PC-3 (cell line): ENCODE measurements at regions not wholly inside any gene's neighbourhood (a gene's known extent, or its start where the extent isn't known, plus 50 kb on each side); places are given as distances from the start of the nearest gene placed in this dataset.

ENCODE experiments used
- ATAC-seq: fragments of 200-7000 bp; cut with Tn5 transposase; 2 replicates; pipeline ENCODE4 v1.9.1; 2020; ENCODE audit warnings: mild to moderate bottlenecking, moderate library complexity
- BruUV-seq: library from RNA; stranded (reverse); fragments of 400-500 nt; replicated peaks from 2 replicates; lab custom pipeline; 2021; lab: Mats Ljungman, UMichigan
- CTCF ChIA-PET: fragments of 300-600 bp; sonication (Branson Sonifier 250); formaldehyde crosslinking; loops from one replicate; lab custom pipeline; 2022; ENCODE audit warnings: antibody characterized with exemption; lab: Charles Lee
- POLR2A ChIA-PET: fragments of 300-600 bp; sonication (Branson Sonifier 250); formaldehyde crosslinking; loops from one replicate; lab custom pipeline; 2022; ENCODE audit warnings: antibody characterized with exemption; ENCODE audit not compliant: unreplicated experiment; lab: Charles Lee
- DNase-seq: peaks from one replicate; pipeline ENCODE4 v3.0.0-alpha.2; 2015
- H2AFZ ChIP-seq: fragments of 300-600 bp; sonication (generic); 2 replicates; pipeline ENCODE4 v1.6.0; 2016; ENCODE audit warnings: antibody characterized with exemption, low read length
- H3F3A ChIP-seq: fragments of 300-600 bp; sonication (generic); one replicate; pipeline ENCODE4 v1.6.0; 2017; ENCODE audit warnings: antibody characterized with exemption, low read length, control low read depth, mild to moderate bottlenecking; ENCODE audit not compliant: unreplicated experiment
- H3K27ac ChIP-seq: fragments of 300-600 bp; sonication (generic); 2 replicates; pipeline ENCODE4 v1.5.1; 2016; ENCODE audit warnings: mild to moderate bottlenecking, low read length
- H3K27me3 ChIP-seq: fragments of 300-600 bp; sonication (generic); 2 replicates; pipeline ENCODE4 v1.6.1; 2016; ENCODE audit warnings: low read length, mixed read lengths
- H3K36me3 ChIP-seq: fragments of 300-600 bp; sonication (generic); 2 replicates; pipeline ENCODE4 v1.6.1; 2016; ENCODE audit warnings: low read depth, mixed run types, low read length, mixed read lengths
- H3K4me1 ChIP-seq: fragments of 300-600 bp; sonication (generic); 2 replicates; pipeline ENCODE4 v1.5.1; 2016; ENCODE audit warnings: low read length; ENCODE audit not compliant: insufficient read depth
- H3K4me2 ChIP-seq: fragments of 300-600 bp; sonication (generic); 2 replicates; pipeline ENCODE4 v1.6.0; 2016; ENCODE audit warnings: low read length
- H3K4me3 ChIP-seq: fragments of 300-600 bp; sonication (generic); 2 replicates; pipeline ENCODE4 v1.5.1; 2016; ENCODE audit warnings: mild to moderate bottlenecking, low read length, mixed read lengths
- H3K79me2 ChIP-seq: fragments of 300-600 bp; sonication (generic); 2 replicates; pipeline ENCODE4 v1.6.1; 2017; ENCODE audit warnings: low read length, mixed read lengths
- H3K9ac ChIP-seq: fragments of 300-600 bp; sonication (generic); 2 replicates; pipeline ENCODE4 v1.6.0; 2016; ENCODE audit warnings: mild to moderate bottlenecking, low read length
- H3K9me2 ChIP-seq: fragments of 300-600 bp; sonication (generic); replicated peaks from 2 replicates; pipeline ENCODE4 v1.6.1; 2016; ENCODE audit warnings: mixed run types, low read length, mixed read lengths
- H3K9me3 ChIP-seq: fragments of 300-600 bp; sonication (generic); 2 replicates; pipeline ENCODE4 v1.6.1; 2016; ENCODE audit warnings: low read length, mixed read lengths
- H4K20me1 ChIP-seq: fragments of 300-600 bp; sonication (generic); 2 replicates; pipeline ENCODE4 v1.6.1; 2016; ENCODE audit warnings: low read length, mixed read lengths
- EZH2 ChIP-seq: fragments of 300-600 bp; sonication (generic); IDR thresholded peaks from one replicate; pipeline ENCODE4 v1.6.1; 2017; ENCODE audit warnings: antibody characterized with exemption, mild to moderate bottlenecking, low read length; ENCODE audit not compliant: unreplicated experiment
- EZH2phosphoT487 ChIP-seq: fragments of 300-600 bp; sonication (generic); IDR thresholded peaks from 2 replicates; pipeline ENCODE4 v1.6.1; 2018; ENCODE audit warnings: mild to moderate bottlenecking, antibody characterized with exemption, low read length, borderline replicate concordance
- intact Hi-C: fragments of 100-400 bp; cut with micrococcal nuclease; formaldehyde crosslinking; loops from 2 replicates; pipeline ENCODE4 v1.9.0; 2023
- TF ChIP-seq, protein P1 (sequence below): fragments of 300-600 bp; sonication (generic); conservative IDR thresholded peaks from 2 replicates; pipeline ENCODE4 v1.5.1; 2017; ENCODE audit warnings: antibody characterized with exemption, low read depth, mild to moderate bottlenecking, low read length

- no peaks in the 10 kb centered on the region for H3K27me3 ChIP-seq
- no peak overlapping the region for H3K4me2 ChIP-seq
- H3F3A ChIP-seq: no peaks in the 10 kb centered on the region
- H2AFZ ChIP-seq: no peak overlapping the region
- no peak overlapping the region for H3K27ac ChIP-seq
- POLR2A ChIA-PET: no interaction called here
- H3K36me3 ChIP-seq: no peaks in the 10 kb centered on the region
- no peaks in the 10 kb centered on the region for H3K9me2 ChIP-seq
- BruUV-seq: no TSS peak
- intact Hi-C loops: no loop called here
- CTCF ChIA-PET: no interaction called here
- H3K4me3 ChIP-seq: no peak overlapping the region
- no peak overlapping the region for H3K9ac ChIP-seq
- DNase-seq: no peak
- no peaks in the 10 kb centered on the region for H3K9me3 ChIP-seq
- H4K20me1 ChIP-seq: no peaks in the 10 kb centered on the region
- ATAC-seq: no peak
- H3K4me1 ChIP-seq: no peaks in the 10 kb centered on the region
- H3K79me2 ChIP-seq: no peaks in the 10 kb centered on the region
- TF ChIP-seq, protein P1, sequence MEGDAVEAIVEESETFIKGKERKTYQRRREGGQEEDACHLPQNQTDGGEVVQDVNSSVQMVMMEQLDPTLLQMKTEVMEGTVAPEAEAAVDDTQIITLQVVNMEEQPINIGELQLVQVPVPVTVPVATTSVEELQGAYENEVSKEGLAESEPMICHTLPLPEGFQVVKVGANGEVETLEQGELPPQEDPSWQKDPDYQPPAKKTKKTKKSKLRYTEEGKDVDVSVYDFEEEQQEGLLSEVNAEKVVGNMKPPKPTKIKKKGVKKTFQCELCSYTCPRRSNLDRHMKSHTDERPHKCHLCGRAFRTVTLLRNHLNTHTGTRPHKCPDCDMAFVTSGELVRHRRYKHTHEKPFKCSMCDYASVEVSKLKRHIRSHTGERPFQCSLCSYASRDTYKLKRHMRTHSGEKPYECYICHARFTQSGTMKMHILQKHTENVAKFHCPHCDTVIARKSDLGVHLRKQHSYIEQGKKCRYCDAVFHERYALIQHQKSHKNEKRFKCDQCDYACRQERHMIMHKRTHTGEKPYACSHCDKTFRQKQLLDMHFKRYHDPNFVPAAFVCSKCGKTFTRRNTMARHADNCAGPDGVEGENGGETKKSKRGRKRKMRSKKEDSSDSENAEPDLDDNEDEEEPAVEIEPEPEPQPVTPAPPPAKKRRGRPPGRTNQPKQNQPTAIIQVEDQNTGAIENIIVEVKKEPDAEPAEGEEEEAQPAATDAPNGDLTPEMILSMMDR: no peak
- TF ChIP-seq EZH2: no peak
- no peak for TF ChIP-seq EZH2phosphoT487
These were observed 870.2 kb downstream of the CBLN2 start for GRCh38 chr18:71673954-71674353.

- CTCF ChIA-PET: no interaction called here
These were observed 870.6 kb downstream of the CBLN2 start for GRCh38 chr18:71673498-71673897.

GRCh38 chr18:71666481-71666880, 877.7 kb downstream of the CBLN2 start:
- ATAC-seq: no peak
- Histone ChIP-seq H3F3A (no peaks in the 10 kb centered on the region), H3K27me3 (no peaks in the 10 kb centered on the region), H4K20me1 (no peaks in the 10 kb centered on the region), H3K79me2 (no peaks in the 10 kb centered on the region), H3K4me1 (peaks cover 4% of the 10 kb centered on the region; the same call in 1 of the 2 replicates), H3K9me2 (no peaks in the 10 kb centered on the region), H3K36me3 (no peaks in the 10 kb centered on the region), H2AFZ (no peak overlapping the region), H3K4me2 (no peak overlapping the region), H3K9me3 (no peaks in the 10 kb centered on the region), H3K27ac (no peak overlapping the region), H3K9ac (no peak overlapping the region), H3K4me3 (no peak overlapping the region)
- DNase-seq: no peak
- no TSS peak for BruUV-seq
- CTCF ChIA-PET: no interaction called here
- no peak for TF ChIP-seq EZH2phosphoT487
- TF ChIP-seq, protein P1: no peak
- TF ChIP-seq EZH2: no peak
- POLR2A ChIA-PET: no interaction called here
- intact Hi-C loops: no loop called here

More at GRCh38 chr18:71673498-71673897, 870.6 kb downstream of the CBLN2 start:
- BruUV-seq: no TSS peak
- H3K9me2 ChIP-seq: no peaks in the 10 kb centered on the region
- H3K9me3 ChIP-seq: no peaks in the 10 kb centered on the region
- POLR2A ChIA-PET: no interaction called here
- no peak overlapping the region for H2AFZ ChIP-seq
- no peaks in the 10 kb centered on the region for H3K36me3 ChIP-seq
- H3F3A ChIP-seq: no peaks in the 10 kb centered on the region
- no peaks in the 10 kb centered on the region for H4K20me1 ChIP-seq
- ATAC-seq: no peak
- H3K79me2 ChIP-seq: no peaks in the 10 kb centered on the region
- no peak overlapping the region for H3K9ac ChIP-seq
- H3K4me3 ChIP-seq: no peak overlapping the region
- no peak overlapping the region for H3K27ac ChIP-seq
- H3K4me1 ChIP-seq: no peaks in the 10 kb centered on the region
- H3K27me3 ChIP-seq: no peaks in the 10 kb centered on the region
- no peak overlapping the region for H3K4me2 ChIP-seq
- TF ChIP-seq, protein P1: no peak
- TF ChIP-seq EZH2 (no peak), EZH2phosphoT487 (no peak)
- DNase-seq: no peak
- intact Hi-C loops: no loop called here
